GM18517 (cell line): ENCODE measurements at regions not wholly inside any gene's neighbourhood (a gene's known extent, or its start where the extent isn't known, plus 50 kb on each side); places are given as distances from the start of the nearest gene placed in this dataset.
"Not testable (repeated sequence)": the region's sequence is repeated elsewhere in the genome, so short reads cannot be mapped to it uniquely, and the experiment has no call there.

ENCODE experiments used
- ATAC-seq: cut with Tn5 transposase; IDR thresholded peaks from one replicate; pipeline ENCODE4 v1.9.1; 2021; ENCODE audit warnings: mild to moderate bottlenecking, moderate library complexity; ENCODE audit not compliant: unreplicated experiment

DNA sequence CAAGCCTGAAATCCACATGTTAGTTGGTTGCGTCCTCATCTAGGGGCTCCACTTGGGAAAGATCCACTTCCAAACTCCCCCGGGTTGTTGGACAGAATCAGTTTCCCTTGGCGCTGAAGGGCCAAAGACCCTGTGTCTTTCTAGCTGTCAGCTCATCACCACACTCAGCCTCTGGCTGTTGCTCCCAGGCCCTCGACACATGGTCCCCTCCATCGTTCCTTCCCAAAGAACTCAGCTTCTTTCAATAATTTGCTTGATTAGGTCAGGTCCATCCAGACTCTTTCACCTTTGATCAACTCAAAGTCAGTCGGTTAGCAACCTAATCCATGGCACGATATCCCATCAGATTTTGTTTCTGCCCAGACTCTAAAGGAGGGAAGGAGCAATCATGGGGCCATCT lies 254.8 kb upstream of the SULF2 start:
- no peak for ATAC-seq

GRCh38 chr20:48039514-48039913 lies 254.2 kb upstream of the SULF2 start:
- no peak for ATAC-seq

DNA sequence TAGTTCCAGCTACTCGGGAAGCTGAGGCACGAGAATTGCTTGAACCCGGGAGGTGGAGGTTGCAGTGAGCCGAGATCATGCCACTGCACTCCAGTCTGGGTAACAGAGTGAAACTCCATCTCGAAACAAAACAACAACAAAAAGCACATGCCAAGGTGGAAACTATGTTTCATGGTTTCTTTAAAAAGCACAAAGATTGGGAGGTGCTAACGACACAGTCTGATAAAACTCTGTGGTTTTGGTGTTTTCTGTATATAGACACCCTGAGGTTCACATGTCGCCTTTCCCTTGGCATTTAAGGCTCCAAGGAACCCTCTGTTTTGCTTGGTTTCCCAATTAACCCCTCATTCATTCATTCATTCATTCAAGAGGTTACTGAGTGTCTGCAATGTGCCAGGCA lies 253.4 kb upstream of the SULF2 start:
- no peak for ATAC-seq

DNA sequence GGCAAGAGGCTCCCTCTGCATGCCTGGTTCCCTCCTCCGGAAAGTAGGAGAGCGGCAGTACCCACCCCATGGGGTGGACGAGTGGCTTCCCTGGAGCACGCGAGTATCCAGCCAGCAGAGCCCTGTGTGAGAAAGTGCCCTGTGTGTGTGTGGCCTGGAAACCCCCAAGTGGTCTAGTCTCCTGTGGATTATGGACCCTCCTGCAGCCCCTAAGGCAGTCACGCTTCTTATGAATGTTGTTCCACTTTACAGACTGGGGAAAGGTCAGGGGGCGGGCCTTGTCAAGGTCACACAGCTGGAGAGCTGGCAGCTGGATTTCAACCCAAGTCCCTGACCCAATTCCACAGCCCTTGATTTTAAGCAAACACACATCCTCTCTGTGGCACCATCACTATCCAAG lies 252.5 kb upstream of the SULF2 start:
- ATAC-seq = not testable (repeated sequence)

DNA sequence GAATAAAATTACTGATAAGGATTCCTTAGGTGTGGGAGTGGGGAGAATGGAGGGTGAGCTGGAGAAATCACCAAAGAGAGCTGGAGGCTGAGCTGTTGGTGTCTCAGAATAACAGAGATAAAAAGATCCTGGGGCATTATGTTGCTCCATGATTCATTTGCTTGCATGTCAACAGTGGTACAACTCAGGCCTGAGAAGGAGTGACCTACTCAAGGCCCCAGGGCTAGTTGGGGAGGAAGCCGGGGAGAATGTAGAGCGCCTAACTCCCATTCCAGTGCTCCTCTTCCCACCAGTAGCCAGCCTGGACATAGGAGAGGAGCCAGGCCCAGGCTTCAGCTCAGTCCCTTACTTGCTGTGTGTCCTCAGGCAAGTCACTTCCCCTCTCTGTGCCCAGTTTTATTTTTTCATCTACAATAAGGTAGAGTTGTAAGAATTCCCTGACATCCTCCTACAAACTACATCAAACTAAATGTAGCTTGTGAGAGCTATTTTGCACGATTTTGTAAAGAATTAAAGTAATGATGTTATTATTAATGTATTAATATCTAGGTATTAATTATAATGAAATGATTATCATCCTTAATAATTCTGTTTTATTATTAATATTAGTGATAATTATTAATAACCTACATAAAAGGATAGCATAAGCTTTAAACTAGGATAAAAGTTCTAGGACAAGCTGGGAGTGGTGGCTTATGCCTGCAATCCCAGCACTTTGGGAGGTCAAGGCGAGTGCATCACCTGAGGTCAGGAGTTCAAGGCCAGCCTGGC lies 250.9 kb upstream of the SULF2 start:
- ATAC-seq = no peak

GRCh38 chr20:48034751-48035150 lies 249.5 kb upstream of the SULF2 start:
- ATAC-seq = no peak

DNA sequence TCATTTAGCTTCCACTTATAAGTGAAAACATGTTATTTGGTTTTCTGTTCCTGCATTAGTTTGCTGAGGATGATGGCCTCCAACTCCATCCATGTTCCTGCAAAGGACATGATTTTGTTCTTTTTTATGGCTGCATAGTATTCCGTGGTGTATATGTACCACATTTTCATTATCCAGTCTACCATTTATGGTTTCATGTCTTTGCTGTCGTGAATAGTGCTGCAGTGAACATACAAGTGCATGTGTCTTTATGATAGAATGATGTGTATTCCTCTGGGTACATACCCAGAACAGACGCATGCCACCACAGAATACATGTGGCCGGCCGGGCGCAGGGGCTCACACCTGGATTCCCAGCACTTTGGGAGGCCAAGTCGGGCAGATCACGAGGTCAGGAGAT lies 247.7 kb upstream of the SULF2 start:
- ATAC-seq = not testable (repeated sequence)

DNA sequence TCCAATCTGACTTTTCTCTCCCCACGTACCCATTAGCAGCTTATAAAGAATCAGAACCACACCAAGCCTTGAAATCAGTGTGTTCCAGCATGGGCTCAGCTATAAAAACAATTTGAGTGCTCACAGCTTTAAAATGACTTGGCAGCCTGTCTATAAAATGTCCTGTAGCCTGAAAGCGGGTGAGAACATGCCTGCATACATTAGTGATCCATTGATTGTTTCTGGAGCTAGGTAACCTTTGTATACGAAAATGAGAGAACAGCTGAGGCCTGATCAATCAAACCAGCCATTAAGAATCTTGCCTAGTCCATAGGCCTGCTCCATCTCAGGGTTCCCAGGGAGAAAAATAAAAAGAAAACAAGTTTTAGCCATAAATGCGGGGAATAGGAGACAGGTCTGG lies 245.8 kb upstream of the SULF2 start:
- ATAC-seq = no peak

DNA sequence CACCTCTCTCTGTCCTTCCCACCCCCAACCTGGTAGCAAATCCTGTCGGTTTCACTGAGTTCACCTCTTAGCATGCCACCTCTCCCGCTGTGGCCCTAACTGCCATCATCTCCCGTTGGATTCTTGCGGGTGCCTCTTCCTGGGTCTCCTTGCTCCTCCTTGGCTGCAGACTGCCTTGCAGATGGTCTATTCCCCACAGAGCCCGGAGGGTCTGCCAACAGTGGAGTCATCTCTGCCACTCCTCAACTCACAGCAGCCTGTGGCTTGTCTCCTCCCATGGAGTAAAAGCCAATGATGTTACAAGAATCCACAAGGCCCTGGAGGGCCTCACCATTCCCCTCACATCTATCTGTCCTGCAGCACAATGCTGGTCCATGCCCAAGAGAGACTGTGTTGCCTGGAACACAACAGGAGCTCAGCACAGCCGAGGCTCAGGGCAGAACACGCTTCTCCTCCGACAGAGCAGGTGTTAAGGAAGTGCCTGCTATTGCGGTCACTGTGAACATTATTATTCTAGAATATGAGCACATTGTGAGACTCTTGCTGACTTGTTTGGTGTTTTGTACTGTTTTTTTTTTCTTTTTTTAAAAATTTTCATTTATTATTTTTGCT lies 241.8 kb upstream of the SULF2 start:
- no peak for ATAC-seq

- no peak for ATAC-seq
Measured at GRCh38 chr20:48025661-48026060, 240.4 kb upstream of the SULF2 start.

DNA sequence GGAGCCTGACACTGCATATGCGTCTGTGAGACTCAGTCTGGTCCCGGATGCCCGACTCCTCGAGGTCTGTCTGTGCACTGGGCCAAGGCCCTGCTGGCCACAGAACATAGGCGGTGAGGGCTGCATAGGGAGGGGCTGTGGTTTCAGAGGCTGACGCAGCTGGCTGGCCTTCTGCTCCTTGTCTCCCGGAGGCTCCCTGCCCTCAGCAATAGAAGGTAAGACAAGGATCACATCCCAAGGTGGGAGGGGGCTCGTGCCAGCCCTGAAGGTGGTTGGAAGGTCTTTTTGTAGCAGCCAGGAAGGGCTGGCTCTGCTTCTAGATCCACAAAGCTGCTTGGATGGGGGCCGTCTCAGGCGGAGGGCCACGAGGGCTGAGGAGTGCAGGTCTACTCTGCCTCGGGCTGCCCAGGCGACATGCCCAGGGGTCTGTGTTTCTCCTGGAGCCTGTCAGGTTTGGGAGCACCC lies 239.8 kb upstream of the SULF2 start:
- no peak for ATAC-seq

GRCh38 chr20:48024539-48024938 lies 239.3 kb upstream of the SULF2 start:
- ATAC-seq = no peak

DNA sequence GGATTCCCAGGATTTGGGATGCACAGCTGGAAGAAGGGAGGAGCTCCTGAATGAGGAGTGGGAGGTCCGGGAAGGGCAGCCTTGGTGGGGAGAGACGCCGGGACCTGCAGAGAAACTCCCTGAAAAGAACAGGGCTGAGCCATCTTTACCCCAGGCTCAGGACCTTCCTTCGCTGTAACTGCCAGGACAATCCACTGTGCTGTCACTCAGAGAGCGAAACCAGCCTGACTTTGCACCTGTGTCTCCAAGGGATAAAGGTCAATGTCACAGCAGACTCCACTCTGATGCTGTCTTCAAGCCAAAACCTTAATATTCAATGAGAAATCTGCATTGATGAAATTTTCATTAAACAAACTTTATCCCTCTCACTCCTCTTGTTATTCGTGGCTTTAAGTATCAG lies 235.4 kb upstream of the SULF2 start:
- ATAC-seq = not testable (repeated sequence)

DNA sequence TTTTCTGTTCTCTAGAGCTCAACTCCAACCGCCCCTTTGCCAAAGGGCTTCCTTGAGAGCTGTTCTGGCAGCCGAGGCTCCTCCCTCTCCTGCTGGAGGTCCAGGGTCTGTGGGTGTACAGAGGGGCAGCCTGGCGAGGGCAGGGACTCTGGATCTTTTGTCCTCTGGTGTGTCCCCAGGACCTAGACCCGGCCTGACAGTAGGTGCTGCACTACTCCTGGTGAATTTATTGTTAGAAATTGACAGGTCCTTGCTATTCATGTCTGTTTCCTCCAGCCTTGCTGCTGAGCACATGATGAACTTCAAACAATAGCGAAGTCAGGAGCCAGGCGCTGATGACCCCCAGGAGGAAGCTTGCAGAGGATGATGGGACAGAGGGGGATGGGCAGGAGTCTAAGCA lies 234.7 kb upstream of the SULF2 start:
- no peak for ATAC-seq

DNA sequence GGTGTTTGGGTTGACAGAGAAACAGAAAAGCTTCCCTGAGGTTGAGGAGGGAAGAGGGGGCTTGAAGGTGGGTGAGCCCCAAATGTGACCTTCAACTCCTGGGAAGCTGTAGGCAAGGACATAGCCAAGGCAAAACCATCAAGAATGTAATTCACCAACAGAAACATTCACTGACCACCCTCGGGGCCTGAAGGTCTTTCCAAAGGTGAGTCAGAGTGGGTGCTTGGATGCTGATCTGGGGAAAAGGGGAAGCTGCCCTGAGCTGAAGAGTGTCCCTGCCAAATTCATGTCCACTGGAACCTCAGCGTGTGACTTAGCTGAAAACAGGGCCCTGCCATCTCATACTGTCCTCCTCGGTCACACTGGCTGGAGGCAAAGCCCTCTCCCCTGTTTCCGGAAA lies 234.2 kb upstream of the SULF2 start:
- no peak for ATAC-seq

DNA sequence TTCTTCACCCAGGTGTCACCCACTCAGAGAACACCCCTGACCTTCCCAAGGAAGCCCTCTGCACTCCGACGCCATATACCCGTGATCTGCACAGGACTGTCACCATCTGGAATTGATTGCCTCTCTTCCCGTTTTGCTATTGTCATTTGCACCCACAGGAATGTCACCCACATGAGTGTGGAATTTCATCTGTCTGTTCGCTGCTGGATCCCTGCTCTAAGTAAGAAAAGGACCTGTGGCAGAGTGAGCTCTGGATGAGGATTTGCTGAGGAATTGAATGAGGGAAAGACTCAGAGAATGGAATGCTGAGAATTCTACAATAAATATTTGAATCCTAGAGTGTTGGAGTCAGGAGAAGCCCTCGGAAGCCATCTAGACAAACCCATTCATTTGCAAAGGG lies 233.6 kb upstream of the SULF2 start:
- not testable (repeated sequence) for ATAC-seq

GRCh38 chr20:48017992-48018391 lies 232.7 kb upstream of the SULF2 start:
- no peak for ATAC-seq

GRCh38 chr20:48017509-48017908 lies 232.2 kb upstream of the SULF2 start:
- no peak for ATAC-seq

GRCh38 chr20:48015943-48016723 lies 230.9 kb upstream of the SULF2 start:
- no peak for ATAC-seq

GRCh38 chr20:48015141-48015910 lies 230.0 kb upstream of the SULF2 start:
- no peak for ATAC-seq

GRCh38 chr20:48012401-48012974 lies 227.2 kb upstream of the SULF2 start:
- ATAC-seq = no peak
